NCI-H2196 treated with DMSO at 0.1 percent for 48 hours (cell line): ENCODE measurements at regions not wholly inside any gene's neighbourhood (a gene's known extent, or its start where the extent isn't known, plus 50 kb on each side); places are given as distances from the start of the nearest gene placed in this dataset.
"Not testable (repeated sequence)": the region's sequence is repeated elsewhere in the genome, so short reads cannot be mapped to it uniquely, and the experiment has no call there.

ENCODE experiments used
- DNase-seq: peaks from one replicate; lab custom pipeline; 2025; ENCODE audit not compliant: unreplicated experiment; lab: John Stamatoyannopoulos, UW

GRCh38 chr5:158273035-158273434 is 414.1 kb upstream of the CLINT1 start:
- DNase-seq, result no peak

- DNase-seq, result no peak
Measured at GRCh38 chr5:158272409-158272808, 413.5 kb upstream of the CLINT1 start.

- DNase-seq, result no peak
Measured at GRCh38 chr5:158270996-158271554, 412.1 kb upstream of the CLINT1 start.

- DNase-seq, result no peak
Measured at GRCh38 chr5:158268286-158268685, 409.3 kb upstream of the CLINT1 start.

GRCh38 chr5:158267228-158267627 is 408.3 kb upstream of the CLINT1 start:
- DNase-seq, result no peak

GRCh38 chr5:158265931-158266700 is 407.2 kb upstream of the CLINT1 start:
- no peak for DNase-seq

- no peak for DNase-seq
Measured at GRCh38 chr5:158265346-158265745, 406.4 kb upstream of the CLINT1 start.

- no peak for DNase-seq
Measured at GRCh38 chr5:158264264-158264663, 405.3 kb upstream of the CLINT1 start.

GRCh38 chr5:158261674-158262367 is 402.9 kb upstream of the CLINT1 start:
- DNase-seq, result no peak

- no peak for DNase-seq
Measured at GRCh38 chr5:158256096-158256495, 397.2 kb upstream of the CLINT1 start.

- no peak for DNase-seq
Measured at GRCh38 chr5:158255609-158256008, 396.7 kb upstream of the CLINT1 start.

GRCh38 chr5:158246661-158247060 is 387.7 kb upstream of the CLINT1 start:
- DNase-seq, result no peak

GRCh38 chr5:158245513-158245912 is 386.6 kb upstream of the CLINT1 start:
- no peak for DNase-seq

GRCh38 chr5:158244882-158245281 is 385.9 kb upstream of the CLINT1 start:
- no peak for DNase-seq

- no peak for DNase-seq
Measured at GRCh38 chr5:158236511-158237335, 377.8 kb upstream of the CLINT1 start.

GRCh38 chr5:158235159-158235547 is 376.2 kb upstream of the CLINT1 start:
- no peak for DNase-seq

- no peak for DNase-seq
Measured at GRCh38 chr5:158234323-158235158, 375.6 kb upstream of the CLINT1 start.

GRCh38 chr5:158233735-158234322 is 374.9 kb upstream of the CLINT1 start:
- no peak for DNase-seq

- not testable (repeated sequence) for DNase-seq
Measured at GRCh38 chr5:158227314-158227713, 368.4 kb upstream of the CLINT1 start.

GRCh38 chr5:158226496-158226895 is 367.6 kb upstream of the CLINT1 start:
- no peak for DNase-seq
